GM19023 (cell line): ENCODE measurements at regions not wholly inside any gene's neighbourhood (a gene's known extent, or its start where the extent isn't known, plus 50 kb on each side); places are given as distances from the start of the nearest gene placed in this dataset.
"Not testable (repeated sequence)": the region's sequence is repeated elsewhere in the genome, so short reads cannot be mapped to it uniquely, and the experiment has no call there.

Source experiments
- ATAC-seq: cut with Tn5 transposase; IDR thresholded peaks from one replicate; pipeline ENCODE4 v1.9.1; 2021; ENCODE audit warnings: mild to moderate bottlenecking, moderate library complexity; ENCODE audit not compliant: unreplicated experiment

DNA sequence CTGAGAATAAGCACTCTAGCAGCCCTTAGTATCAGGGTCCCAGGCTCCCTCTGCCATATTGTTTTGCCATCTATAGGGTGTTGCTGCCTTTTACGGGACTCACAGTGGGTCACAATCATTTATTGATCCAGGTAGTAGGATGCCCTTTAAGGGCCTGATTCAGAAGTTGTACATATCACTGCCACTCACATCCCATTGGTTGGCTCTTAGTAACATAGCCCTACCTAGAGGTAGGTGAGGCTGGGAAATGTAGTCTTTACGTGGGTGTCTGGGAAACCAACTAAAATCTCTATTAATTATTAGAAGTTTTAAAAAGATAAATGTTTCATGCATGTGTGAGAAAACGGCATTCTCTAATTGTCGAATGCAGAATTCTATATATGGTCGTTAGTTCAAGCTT is 78.8 kb upstream of the ATP5PO start:
- ATAC-seq: no peak

GRCh38 chr21:33993286-33994231 is 78.0 kb upstream of the ATP5PO start:
- no peak for ATAC-seq

- not testable (repeated sequence) for ATAC-seq
Observed at GRCh38 chr21:33992412-33992811, 76.8 kb upstream of the ATP5PO start.

DNA sequence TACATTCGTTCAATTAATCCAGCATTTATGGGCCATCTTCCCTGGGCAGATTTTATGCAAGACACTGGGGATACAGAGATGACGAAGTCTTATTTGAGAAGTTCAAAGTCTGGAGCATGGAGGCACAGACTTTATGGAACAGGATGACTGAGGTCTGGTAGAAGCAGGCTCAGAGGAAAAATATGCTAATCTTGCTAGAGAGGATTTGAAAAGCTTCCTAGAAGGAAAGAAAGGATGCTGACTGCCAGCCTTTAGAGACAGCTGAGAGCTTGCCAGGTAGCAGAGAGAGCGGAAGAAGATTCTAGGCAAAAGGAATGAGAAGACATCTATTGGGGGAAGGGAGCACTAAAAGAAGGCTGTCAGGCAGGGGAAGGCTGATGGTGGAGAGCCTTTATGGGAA is 75.5 kb upstream of the ATP5PO start:
- no peak for ATAC-seq

- ATAC-seq: no peak
Observed at GRCh38 chr21:33989440-33989839, 73.8 kb upstream of the ATP5PO start.

DNA sequence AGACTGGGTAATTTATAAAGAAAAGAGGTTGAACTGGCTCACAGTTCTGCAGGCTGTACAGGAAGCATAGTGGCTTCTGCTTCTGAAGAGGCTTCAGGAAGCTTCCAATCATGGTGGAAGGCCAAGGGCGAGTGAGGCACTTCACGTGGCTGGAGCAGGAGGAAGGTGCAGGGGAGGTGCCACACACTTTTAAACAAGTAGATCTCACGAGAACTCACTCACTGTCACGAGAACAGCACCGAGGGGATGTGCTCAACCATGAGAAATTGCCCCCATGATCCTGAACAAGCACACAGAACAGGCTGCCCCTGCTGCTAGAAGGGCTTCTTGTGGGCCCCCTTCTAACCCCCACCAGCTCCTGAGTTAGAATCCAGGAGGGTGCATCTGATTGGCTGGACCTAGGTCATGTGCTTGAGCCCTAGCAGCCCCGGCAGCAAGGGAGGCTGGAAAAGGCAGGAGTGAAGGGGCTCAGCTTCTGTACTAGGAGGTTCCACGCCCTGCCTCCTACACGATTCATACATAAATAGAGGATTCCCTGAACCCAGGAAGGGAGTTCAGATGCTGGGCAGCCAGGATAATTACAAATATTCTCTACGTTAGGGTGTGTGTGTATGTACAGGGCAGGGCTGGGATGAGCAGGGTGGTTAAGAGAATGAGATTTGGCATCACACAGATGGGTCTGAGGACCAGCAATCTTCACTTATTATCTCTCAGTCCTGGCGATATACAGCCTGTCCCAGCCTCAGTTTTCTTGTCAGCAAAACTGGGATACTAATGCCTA is 72.8 kb upstream of the ATP5PO start:
- ATAC-seq: no peak

GRCh38 chr21:33987461-33987860 is 71.9 kb upstream of the ATP5PO start:
- ATAC-seq: no peak

DNA sequence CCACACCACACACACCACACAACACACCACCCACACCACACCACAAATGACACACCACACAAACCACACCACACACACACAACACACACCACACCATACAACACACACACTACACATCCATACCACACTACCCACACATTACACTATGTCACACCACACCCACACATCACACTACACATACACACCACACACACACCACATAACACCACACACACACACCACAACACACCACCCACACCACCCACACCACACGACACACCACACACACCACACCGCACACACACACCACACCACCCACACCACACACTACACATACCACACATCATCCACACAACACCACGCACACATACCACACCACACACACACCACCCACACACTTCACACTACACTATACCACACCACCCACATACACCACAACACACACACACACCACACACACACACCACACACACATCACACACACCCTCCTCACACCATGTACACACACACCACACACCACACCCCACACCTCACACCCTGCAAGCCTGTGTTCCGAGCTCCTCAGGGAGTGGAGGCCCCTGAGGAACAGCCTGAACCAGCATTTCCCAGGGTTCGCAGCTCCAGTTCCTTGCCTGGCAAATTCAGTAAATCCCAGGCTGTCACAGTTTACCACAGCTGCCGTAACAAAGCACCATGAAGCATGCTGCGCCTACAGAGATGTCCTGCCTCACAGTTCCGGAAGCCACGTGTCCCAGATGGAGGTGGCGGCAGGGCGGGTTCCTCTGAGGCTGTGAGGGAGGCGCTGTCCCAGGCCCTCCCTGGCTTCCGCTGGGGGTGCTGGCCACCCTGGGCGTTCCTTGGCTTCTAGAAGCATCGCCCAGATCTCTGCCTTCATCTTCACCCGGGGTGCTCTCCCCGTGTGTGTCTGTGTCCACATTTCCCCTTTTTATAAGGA is 69.8 kb upstream of the ATP5PO start:
- no peak for ATAC-seq

DNA sequence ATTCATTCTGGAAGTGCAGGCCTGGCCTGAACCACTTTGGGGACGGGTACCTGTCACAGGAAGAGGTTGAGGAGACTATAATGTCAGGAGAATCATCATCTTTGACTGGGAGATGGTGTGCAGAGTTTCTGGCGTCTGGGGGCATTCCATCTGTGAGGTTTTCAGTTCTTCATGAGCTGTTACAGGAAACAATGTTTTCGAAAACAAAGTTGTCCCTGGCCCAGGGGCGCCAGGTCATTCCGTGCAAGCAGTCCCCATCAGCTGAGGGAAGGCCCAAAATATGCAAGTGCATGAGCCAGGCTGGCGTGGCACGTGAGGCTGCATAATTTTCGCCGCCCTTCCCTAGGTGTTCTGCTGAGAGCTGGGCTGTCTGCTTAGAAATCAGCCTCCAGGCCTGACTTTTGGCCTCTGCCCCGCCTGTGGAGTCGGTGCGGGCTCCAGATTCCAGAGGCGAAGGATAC is 68.4 kb upstream of the ATP5PO start:
- peak; percentile 60 for ATAC-seq

GRCh38 chr21:33981391-33982101 is 65.9 kb upstream of the ATP5PO start:
- no peak for ATAC-seq

DNA sequence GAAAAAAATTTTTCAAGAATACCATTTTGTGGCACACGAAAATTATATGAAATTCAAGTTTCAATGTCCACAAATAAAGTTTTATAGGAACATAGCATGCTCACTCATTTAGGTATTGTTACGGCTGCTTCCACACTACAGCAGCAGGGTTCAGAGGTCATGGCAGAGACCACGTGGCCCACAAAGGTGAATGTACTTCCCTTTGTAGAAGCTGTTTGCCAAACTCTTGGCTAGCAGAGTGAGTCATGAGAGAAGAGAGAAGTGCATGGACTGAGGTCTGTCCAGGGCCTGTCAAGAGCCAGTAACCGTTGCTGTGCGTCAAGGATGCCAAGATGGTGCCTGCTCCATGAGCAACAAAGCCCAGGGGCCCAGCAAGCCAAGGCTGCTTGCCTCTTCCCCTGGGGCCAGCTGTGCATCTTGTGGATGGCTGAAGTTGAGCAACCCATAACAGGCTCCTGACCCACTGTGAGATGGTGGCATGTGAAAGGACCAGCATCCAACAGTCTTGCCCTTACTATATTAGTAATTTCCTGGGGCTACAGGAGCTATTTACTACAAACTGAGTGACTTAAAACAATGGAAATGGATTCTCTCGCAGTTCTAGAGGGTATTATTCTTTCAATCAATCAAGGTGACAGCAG is 64.8 kb upstream of the ATP5PO start:
- ATAC-seq: no peak

DNA sequence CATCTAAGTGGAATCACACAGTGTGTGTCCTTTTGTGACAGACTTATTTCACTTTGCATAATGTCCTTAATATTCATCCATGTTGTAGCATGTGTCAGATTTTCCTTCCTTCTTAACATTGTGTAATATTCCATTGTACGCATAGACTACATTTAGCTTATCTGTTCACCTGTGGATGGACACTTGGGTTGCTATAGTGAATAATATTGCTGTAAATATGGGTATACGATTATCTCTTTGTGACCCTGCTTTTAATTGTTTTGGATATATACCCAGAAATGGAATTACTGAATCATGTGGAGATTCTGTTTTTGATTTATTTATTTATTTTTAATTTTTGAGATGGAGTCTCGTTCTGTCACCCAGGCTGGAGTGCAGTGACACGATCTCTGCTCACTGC is 63.0 kb upstream of the ATP5PO start:
- ATAC-seq: no peak

GRCh38 chr21:33977721-33978369 is 62.2 kb upstream of the ATP5PO start:
- ATAC-seq: no peak

DNA sequence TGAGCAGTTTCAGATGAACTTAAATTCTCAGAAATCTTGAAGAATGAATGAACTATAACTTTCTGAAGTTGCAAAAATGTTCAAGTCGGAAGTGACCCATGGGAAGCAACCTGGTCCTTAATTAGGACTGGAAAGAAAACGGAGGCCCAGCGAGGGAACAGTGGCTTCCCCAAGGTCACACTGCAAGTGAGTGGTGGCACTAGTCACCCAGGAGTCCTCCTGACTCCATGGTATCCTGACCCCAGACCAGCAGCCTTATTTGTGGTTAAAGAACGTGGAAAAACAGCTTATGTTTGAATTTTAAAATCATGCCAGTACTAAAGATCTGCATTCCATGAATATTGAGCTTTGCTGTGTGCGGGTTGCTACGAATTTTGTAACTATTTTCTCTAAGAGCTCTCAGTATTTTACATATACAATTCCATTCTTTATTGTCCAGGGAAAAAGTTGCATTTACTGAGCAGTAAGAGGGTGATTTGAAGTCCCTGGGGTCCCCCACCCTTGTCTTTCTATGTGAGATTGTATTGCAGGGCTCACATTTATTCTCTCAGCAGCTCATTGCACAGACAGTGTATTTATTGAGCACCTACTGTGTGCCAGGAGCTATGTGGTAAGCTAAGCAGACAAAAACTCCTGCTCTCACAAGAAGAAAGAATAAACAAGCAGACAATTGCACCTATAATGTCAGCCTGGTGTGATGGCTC is 61.6 kb upstream of the ATP5PO start:
- no peak for ATAC-seq

- ATAC-seq: peak; percentile 66
Observed at GRCh38 chr21:33976082-33977016, 60.7 kb upstream of the ATP5PO start.

GRCh38 chr21:33975548-33976081 is 60.0 kb upstream of the ATP5PO start:
- ATAC-seq: peak; percentile 80
